Naive thymus-derived CD4-positive, alpha-beta T cell (primary cell): ENCODE measurements at regions not wholly inside any gene's neighbourhood (a gene's known extent, or its start where the extent isn't known, plus 50 kb on each side); places are given as distances from the start of the nearest gene placed in this dataset.
A peak's percentile ranks its signal among the peaks of the same experiment; 100 is the strongest.

Experiments
- ATAC-seq: fragments of 150-1000 bp; cut with Tn5 transposase; 2 replicates; pipeline ENCODE4 v1.10.0; 2021; ENCODE audit warnings: mild to moderate bottlenecking, moderate library complexity
- CTCF ChIA-PET: fragments of 350-600 bp; sonication (Branson Sonifier 250); formaldehyde crosslinking; loops from one replicate; lab custom pipeline; 2021; ENCODE audit warnings: antibody characterized with exemption; lab: Charles Lee
- POLR2A ChIA-PET: fragments of 350-600 bp; sonication (Branson Sonifier 250); formaldehyde crosslinking; loops from one replicate; lab custom pipeline; 2021; ENCODE audit warnings: antibody characterized with exemption, inconsistent platforms; lab: Charles Lee
- DNase-seq, 9 donors: peaks; one replicate each; pipeline versions ENCODE4 v3.0.0 to v3.0.0-alpha.2; 2020 to 2022; ENCODE audit warnings: mixed read lengths in 1 of 9
- H3K27ac ChIP-seq: one replicate; pipeline ENCODE4 v1.7.0; 2013; ENCODE audit warnings: mild to moderate bottlenecking, low read depth, low read length, moderate library complexity
- H3K27me3 ChIP-seq, 2 donors: one replicate each; pipeline ENCODE4 v1.7.0; 2013; ENCODE audit warnings: low read length in 2 of 2, mild to moderate bottlenecking in 2 of 2, moderate library complexity in 2 of 2; ENCODE audit not compliant: control insufficient read depth in 2 of 2, insufficient read depth in 2 of 2
- H3K36me3 ChIP-seq, 3 experiments: 1 replicate in 2 of 3; 2 replicates in 1 of 3; pipeline ENCODE4 v1.7.0; 2013; ENCODE audit warnings: low read length in 3 of 3, mild to moderate bottlenecking in 3 of 3, moderate library complexity in 1 of 3; ENCODE audit not compliant: insufficient read depth in 3 of 3, control insufficient read depth in 2 of 3
- H3K4me1 ChIP-seq, 2 donors: one replicate each; pipeline ENCODE4 v1.7.0; 2013; ENCODE audit warnings: low read length in 2 of 2, mild to moderate bottlenecking in 2 of 2, moderate library complexity in 1 of 2; ENCODE audit not compliant: control insufficient read depth in 2 of 2, insufficient read depth in 2 of 2
- H3K4me3 ChIP-seq: 2 replicates; pipeline ENCODE4 v1.7.0; 2013; ENCODE audit warnings: mild to moderate bottlenecking, low read length
- H3K9me3 ChIP-seq, 3 experiments: 1 replicate in 2 of 3; 2 replicates in 1 of 3; pipeline ENCODE4 v1.7.0; 2013; ENCODE audit warnings: low read length in 3 of 3; ENCODE audit not compliant: control insufficient read depth in 2 of 3
- H3K27ac Mint-ChIP-seq, 9 donors: one replicate each; pipeline ENCODE4 v1.8.0; 2020 to 2022; ENCODE audit warnings: mixed read lengths in 9 of 9, mild to moderate bottlenecking in 8 of 9, moderate library complexity in 5 of 9, inconsistent platforms in 2 of 9
- H3K27me3 Mint-ChIP-seq, 5 donors: one replicate each; pipeline ENCODE4 v1.8.0; 2021 to 2022; ENCODE audit warnings: mixed read lengths in 5 of 5, mild to moderate bottlenecking in 1 of 5
- H3K36me3 Mint-ChIP-seq, 5 donors: one replicate each; pipeline ENCODE4 v1.8.0; 2020 to 2022; ENCODE audit warnings: mixed read lengths in 5 of 5, mild to moderate bottlenecking in 3 of 5, inconsistent platforms in 1 of 5
- H3K4me1 Mint-ChIP-seq, 7 donors: one replicate each; pipeline ENCODE4 v1.8.0; 2020 to 2022; ENCODE audit warnings: mixed read lengths in 7 of 7, mild to moderate bottlenecking in 3 of 7, inconsistent platforms in 1 of 7
- H3K4me3 Mint-ChIP-seq, 10 donors: one replicate each; pipeline ENCODE4 v1.8.0; 2020 to 2022; ENCODE audit warnings: mild to moderate bottlenecking in 10 of 10, mixed read lengths in 10 of 10, moderate library complexity in 6 of 10, inconsistent platforms in 2 of 10
- H3K9me3 Mint-ChIP-seq, 11 donors: one replicate each; pipeline ENCODE4 v1.8.0; 2020 to 2022; ENCODE audit warnings: mixed read lengths in 11 of 11, mild to moderate bottlenecking in 4 of 11, inconsistent platforms in 1 of 11, moderate library complexity in 1 of 11
- intact Hi-C, 2 donors: fragments of 100-400 bp; cut with micrococcal nuclease; formaldehyde crosslinking; loops; one replicate each; pipeline ENCODE4 v1.15.1; 2023

- Mint-ChIP-seq H3K27me3 (peaks cover 0 to 8% (median 0%) of the 10 kb centered on the region in 5 donors), H3K4me1 (peaks cover 9 to 15% (median 15%) of the 10 kb centered on the region in 7 donors), H3K9me3 (no peaks in the 10 kb centered on the region), H3K27ac (no peak overlapping the region), H3K36me3 (peaks cover 0 to 2% (median 0%) of the 10 kb centered on the region in 5 donors), H3K4me3 (no peak overlapping the region)
- Histone ChIP-seq H3K4me3 (no peak overlapping the region), H3K9me3 (no peaks in the 10 kb centered on the region), H3K27ac (no peak overlapping the region), H3K4me1 (peaks cover 9 to 12% of the 10 kb centered on the region in 2 donors), H3K36me3 (no peaks in the 10 kb centered on the region), H3K27me3 (no peaks in the 10 kb centered on the region)
- ChIA-PET POLR2A (no interaction called here), CTCF (interaction anchor here (1.0 kb wide), 1 partner anchor 18 kb away, joined by 3 read pairs; no protein-coding TSS in a partner anchor)
- peak; percentile 34 for ATAC-seq
- intact Hi-C loops: no loop called here
- no peak for DNase-seq
Observed at GRCh38 chr5:87015901-87016300, 251.8 kb upstream of the RASA1 start.

- H3K27ac ChIP-seq: no peak overlapping the region
- H3K27ac Mint-ChIP-seq: peak overlapping the region in 5 of 9 donors; percentile 20 to 71 (median 23)
- H3K4me3 Mint-ChIP-seq: peak overlapping the region in 7 of 10 donors; percentile 8 to 58 (median 33)
Observed at GRCh38 chr5:87020099-87020934, 247.4 kb upstream of the RASA1 start.

GRCh38 chr5:87022415-87022814, 245.3 kb upstream of the RASA1 start:
- CTCF ChIA-PET: no interaction called here
- Histone ChIP-seq H3K27ac (no peak overlapping the region), H3K9me3 (no peaks in the 10 kb centered on the region), H3K27me3 (no peaks in the 10 kb centered on the region), H3K4me1 (peaks cover 9 to 12% of the 10 kb centered on the region in 2 donors), H3K36me3 (no peaks in the 10 kb centered on the region), H3K4me3 (no peak overlapping the region)
- Mint-ChIP-seq H3K9me3 (peaks cover 0 to 11% (median 2%) of the 10 kb centered on the region in 11 donors), H3K4me1 (peaks cover 14 to 39% (median 34%) of the 10 kb centered on the region in 7 donors), H3K27me3 (peaks cover 0 to 9% (median 0%) of the 10 kb centered on the region in 5 donors), H3K27ac (peak overlapping the region in 3 of 9 donors; percentile 5 to 49 (median 21)), H3K4me3 (no peak overlapping the region), H3K36me3 (peaks cover 0 to 3% (median 0%) of the 10 kb centered on the region in 5 donors)
- POLR2A ChIA-PET: no interaction called here
- ATAC-seq (no peak), DNase-seq (peak in 1 of 9 donors; percentile 5)
- intact Hi-C loops: no loop called here

More at GRCh38 chr5:87020099-87020934, 247.4 kb upstream of the RASA1 start:
- H3K36me3 ChIP-seq: no peaks in the 10 kb centered on the region
- CTCF ChIA-PET: no interaction called here
- Mint-ChIP-seq H3K4me1 (peaks cover 11 to 36% (median 31%) of the 10 kb centered on the region in 7 donors), H3K36me3 (peaks cover 0 to 3% (median 0%) of the 10 kb centered on the region in 5 donors), H3K27me3 (peaks cover 0 to under 1% (median 0%) of the 10 kb centered on the region in 5 donors), H3K9me3 (peaks cover 0 to 11% (median 2%) of the 10 kb centered on the region in 11 donors)
- intact Hi-C loops: no loop called here
- no peak overlapping the region for H3K4me3 ChIP-seq
- ATAC-seq: peak; percentile 69
- DNase-seq: peak in 7 of 9 donors; percentile 9 to 31 (median 21)
- H3K27me3 ChIP-seq: no peaks in the 10 kb centered on the region
- H3K9me3 ChIP-seq: no peaks in the 10 kb centered on the region
- POLR2A ChIA-PET: no interaction called here
- H3K4me1 ChIP-seq: peaks cover 9 to 12% of the 10 kb centered on the region in 2 donors

- H3K9me3 Mint-ChIP-seq: peaks cover 0 to 11% (median 3%) of the 10 kb centered on the region in 11 donors
- peaks cover 6 to 29% (median 21%) of the 10 kb centered on the region in 7 donors for H3K4me1 Mint-ChIP-seq
- CTCF ChIA-PET: no interaction called here
- H3K36me3 Mint-ChIP-seq: peaks cover 0 to 3% (median 0%) of the 10 kb centered on the region in 5 donors
- DNase-seq: no peak
- peak overlapping the region in 2 of 9 donors; percentile 8 to 29 for H3K27ac Mint-ChIP-seq
- Histone ChIP-seq H3K9me3 (no peaks in the 10 kb centered on the region), H3K27ac (no peak overlapping the region), H3K27me3 (no peaks in the 10 kb centered on the region), H3K36me3 (no peaks in the 10 kb centered on the region), H3K4me1 (no peaks in the 10 kb centered on the region), H3K4me3 (no peak overlapping the region)
- intact Hi-C loops: loop anchor here in 1 of 2 donors (5.0 kb wide), 1 partner anchor 95 kb away; no protein-coding TSS in a partner anchor
- peak overlapping the region in 2 of 10 donors; percentile 22 to 33 for H3K4me3 Mint-ChIP-seq
- no peak for ATAC-seq
- POLR2A ChIA-PET: no interaction called here
- peaks cover 0 to 24% (median 0%) of the 10 kb centered on the region in 5 donors for H3K27me3 Mint-ChIP-seq
Observed at GRCh38 chr5:87027570-87027969, 240.1 kb upstream of the RASA1 start.

- H3K9me3 ChIP-seq: no peaks in the 10 kb centered on the region
- no peak overlapping the region for H3K27ac ChIP-seq
- H3K9me3 Mint-ChIP-seq: peaks cover 0 to 3% (median 0%) of the 10 kb centered on the region in 11 donors
- ChIA-PET CTCF (no interaction called here), POLR2A (no interaction called here)
- no peaks in the 10 kb centered on the region for H3K36me3 ChIP-seq
- DNase-seq (no peak), ATAC-seq (no peak)
- peaks cover 0 to 4% (median 0%) of the 10 kb centered on the region in 5 donors for H3K36me3 Mint-ChIP-seq
- no peak overlapping the region for H3K4me3 ChIP-seq
- peaks cover 0 to 32% (median 0%) of the 10 kb centered on the region in 5 donors for H3K27me3 Mint-ChIP-seq
- H3K4me1 ChIP-seq: peaks cover 0 to 7% of the 10 kb centered on the region in 2 donors
- H3K4me3 Mint-ChIP-seq: no peak overlapping the region
- H3K27me3 ChIP-seq: no peaks in the 10 kb centered on the region
- intact Hi-C loops: loop anchor here in 1 of 2 donors (5.0 kb wide), 1 partner anchor 92 kb away; no protein-coding TSS in a partner anchor
- peaks cover 12 to 35% (median 26%) of the 10 kb centered on the region in 7 donors for H3K4me1 Mint-ChIP-seq
- no peak overlapping the region for H3K27ac Mint-ChIP-seq
Observed at GRCh38 chr5:87029951-87030350, 237.7 kb upstream of the RASA1 start.

- Histone ChIP-seq H3K9me3 (no peaks in the 10 kb centered on the region), H3K4me1 (peaks cover 0 to 11% of the 10 kb centered on the region in 2 donors), H3K36me3 (no peaks in the 10 kb centered on the region), H3K27me3 (no peaks in the 10 kb centered on the region), H3K4me3 (no peak overlapping the region), H3K27ac (no peak overlapping the region)
- POLR2A ChIA-PET: no interaction called here
- Mint-ChIP-seq H3K27me3 (peaks cover 0 to 32% (median 0%) of the 10 kb centered on the region in 5 donors), H3K27ac (no peak overlapping the region), H3K36me3 (peaks cover 0 to 4% (median 0%) of the 10 kb centered on the region in 5 donors), H3K4me3 (no peak overlapping the region), H3K9me3 (peaks cover 0 to 3% (median 0%) of the 10 kb centered on the region in 11 donors), H3K4me1 (peaks cover 13 to 42% (median 34%) of the 10 kb centered on the region in 7 donors)
- CTCF ChIA-PET: no interaction called here
- intact Hi-C loops: no loop called here
- no peak for DNase-seq
- ATAC-seq: no peak
Observed at GRCh38 chr5:87030699-87031098, 237.0 kb upstream of the RASA1 start.
